ENCODE measurements at regions not wholly inside any gene's neighbourhood (a gene's known extent, or its start where the extent isn't known, plus 50 kb on each side); places are given as distances from the start of the nearest gene placed in this dataset.

GRCh38 chr3:160170409-160171370 is 54.5 kb upstream of the C3orf80 start:
- DNase-seq, result no peak

- no peak for DNase-seq
These were observed 53.4 kb upstream of the C3orf80 start for GRCh38 chr3:160171813-160172212.

GRCh38 chr3:160174621-160175020 is 50.6 kb upstream of the C3orf80 start:
- DNase-seq, result no peak
